Activated naive CD4-positive, alpha-beta T cell (primary cell): ENCODE measurements at regions not wholly inside any gene's neighbourhood (a gene's known extent, or its start where the extent isn't known, plus 50 kb on each side); places are given as distances from the start of the nearest gene placed in this dataset.

ENCODE experiments used
- DNase-seq, 4 experiments: peaks; one replicate each; lab custom pipeline; 2025; lab: John Stamatoyannopoulos, UW

DNA sequence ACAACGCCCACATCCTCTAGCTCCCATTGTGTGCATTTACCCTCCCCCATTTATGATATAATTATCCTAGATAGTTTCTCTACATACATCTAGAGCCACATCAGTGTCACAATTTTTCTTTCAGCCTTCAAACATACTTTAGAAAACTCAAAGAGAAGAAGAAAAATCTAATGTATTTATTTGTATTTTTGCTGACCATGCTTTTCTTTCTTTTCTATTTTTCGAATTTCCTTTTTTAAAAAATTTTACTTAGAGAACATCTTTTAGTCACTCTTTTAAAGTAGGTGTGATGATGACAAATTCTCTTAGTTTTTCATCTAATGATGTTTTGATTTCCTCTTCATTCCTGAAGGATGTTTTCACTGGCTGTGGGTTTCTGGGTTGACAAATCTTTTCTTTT is 117.0 kb upstream of the CHL1 start:
- no peak for DNase-seq

DNA sequence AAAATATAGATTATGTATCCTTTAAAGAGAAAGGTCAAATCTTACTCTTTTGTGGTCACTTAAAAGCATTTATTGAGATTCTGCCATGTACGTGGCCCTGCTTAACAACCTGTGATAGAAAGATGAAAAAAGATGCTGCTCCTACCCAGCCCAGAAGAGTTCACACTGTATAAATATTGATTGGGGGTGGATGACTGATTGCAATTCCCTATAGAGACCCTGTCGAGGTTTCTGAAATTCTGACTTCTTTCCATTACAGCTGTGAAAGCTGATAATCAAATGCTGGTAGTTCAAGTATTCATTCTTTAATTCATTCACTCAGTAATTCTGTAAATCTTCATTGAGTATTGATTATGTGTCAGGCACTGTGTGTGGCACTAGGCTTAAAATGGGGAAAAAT is 114.1 kb upstream of the CHL1 start:
- no peak for DNase-seq

DNA sequence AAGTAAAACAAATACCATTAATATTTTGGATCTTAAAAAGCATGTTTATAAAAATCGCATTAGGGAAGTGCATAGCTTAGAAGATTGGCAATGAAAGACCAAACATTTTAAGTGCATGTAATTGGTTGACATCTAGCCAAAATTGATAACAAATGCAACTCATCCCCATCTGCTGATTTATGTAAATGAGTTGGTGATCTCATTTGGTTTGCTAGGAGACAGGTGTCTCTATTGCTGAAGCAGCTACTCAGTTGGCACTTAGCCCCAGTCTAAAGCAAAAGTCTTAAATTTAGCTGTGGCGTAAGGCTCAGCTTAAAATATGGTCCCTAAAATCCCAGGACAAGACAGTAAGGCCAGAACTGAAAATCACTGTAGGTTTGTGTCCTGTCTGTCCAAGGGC is 113.5 kb upstream of the CHL1 start:
- no peak for DNase-seq

DNA sequence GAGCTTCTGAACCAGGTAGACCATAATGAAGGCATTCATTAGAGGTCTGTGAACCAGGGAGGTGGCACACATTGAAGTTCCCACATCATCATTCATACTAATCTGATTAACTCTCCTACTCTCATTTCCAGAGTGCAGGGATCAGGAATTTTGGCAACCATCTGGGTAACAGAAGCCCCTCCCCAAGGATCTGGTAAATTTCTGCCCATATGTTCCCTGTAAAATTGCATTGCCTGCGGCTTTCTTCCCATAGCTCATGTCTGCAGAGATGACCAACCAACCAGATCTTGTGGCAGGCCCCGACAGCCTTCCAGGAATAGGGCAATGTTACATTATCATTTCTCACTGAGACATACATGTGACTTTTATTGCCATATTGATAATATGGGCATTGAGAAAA is 111.4 kb upstream of the CHL1 start:
- no peak for DNase-seq

DNA sequence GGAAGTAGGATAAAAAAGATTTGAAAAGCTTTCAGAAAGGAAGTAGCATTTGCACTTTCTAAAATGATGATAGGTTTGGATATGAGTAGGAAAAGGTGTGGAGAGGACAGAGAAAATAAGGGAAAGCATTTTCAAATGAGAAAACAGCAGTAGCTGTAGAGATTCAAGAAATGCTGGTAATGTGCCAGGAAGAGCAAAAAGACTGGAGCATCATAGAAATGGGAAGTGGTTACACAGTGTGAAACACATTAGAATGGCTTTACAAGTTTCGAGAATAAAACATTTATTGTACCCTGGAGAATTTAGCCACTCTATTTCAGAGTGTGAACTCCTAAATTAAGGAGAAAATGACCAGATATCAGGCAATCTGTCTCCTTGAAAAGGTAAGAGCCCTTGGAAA is 108.3 kb upstream of the CHL1 start:
- no peak for DNase-seq

DNA sequence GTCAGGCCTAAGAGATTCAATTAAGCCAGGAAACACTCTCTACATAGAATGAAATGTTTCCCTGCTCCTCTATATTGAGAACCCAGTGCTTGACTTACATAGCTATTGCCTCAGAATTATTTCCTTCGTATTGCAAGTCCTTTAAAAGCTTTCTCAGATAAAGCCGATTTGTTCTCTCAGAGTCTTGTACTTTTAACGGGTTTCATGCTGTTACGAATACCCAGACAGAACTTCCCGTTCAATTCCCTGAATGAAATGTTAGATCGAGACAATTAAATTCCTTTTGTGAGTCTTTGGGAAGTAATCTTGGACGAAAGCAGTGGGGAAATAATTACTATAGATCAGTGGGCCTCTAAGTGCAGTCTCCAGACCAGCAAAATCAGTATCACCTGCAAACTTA is 102.8 kb upstream of the CHL1 start:
- DNase-seq, result no peak

DNA sequence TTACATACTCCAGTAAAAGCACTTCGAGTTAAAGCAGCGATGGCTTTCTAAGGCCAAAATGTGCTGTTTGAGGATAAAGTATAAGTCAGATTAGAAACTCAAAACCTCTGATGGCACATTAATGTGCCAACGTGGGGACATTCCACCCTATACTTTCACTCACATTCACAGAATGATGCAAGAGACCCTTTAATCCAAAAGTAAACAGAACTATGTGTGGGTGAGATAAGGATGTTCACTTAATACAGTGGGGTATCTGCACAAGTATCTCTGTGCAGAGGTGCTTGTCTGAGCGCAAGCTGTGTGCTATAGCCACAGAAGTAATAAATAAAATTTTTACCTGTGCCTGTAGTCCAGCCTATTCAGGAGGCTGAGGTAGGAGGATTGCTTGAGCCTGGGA is 100.3 kb upstream of the CHL1 start:
- no peak for DNase-seq

DNA sequence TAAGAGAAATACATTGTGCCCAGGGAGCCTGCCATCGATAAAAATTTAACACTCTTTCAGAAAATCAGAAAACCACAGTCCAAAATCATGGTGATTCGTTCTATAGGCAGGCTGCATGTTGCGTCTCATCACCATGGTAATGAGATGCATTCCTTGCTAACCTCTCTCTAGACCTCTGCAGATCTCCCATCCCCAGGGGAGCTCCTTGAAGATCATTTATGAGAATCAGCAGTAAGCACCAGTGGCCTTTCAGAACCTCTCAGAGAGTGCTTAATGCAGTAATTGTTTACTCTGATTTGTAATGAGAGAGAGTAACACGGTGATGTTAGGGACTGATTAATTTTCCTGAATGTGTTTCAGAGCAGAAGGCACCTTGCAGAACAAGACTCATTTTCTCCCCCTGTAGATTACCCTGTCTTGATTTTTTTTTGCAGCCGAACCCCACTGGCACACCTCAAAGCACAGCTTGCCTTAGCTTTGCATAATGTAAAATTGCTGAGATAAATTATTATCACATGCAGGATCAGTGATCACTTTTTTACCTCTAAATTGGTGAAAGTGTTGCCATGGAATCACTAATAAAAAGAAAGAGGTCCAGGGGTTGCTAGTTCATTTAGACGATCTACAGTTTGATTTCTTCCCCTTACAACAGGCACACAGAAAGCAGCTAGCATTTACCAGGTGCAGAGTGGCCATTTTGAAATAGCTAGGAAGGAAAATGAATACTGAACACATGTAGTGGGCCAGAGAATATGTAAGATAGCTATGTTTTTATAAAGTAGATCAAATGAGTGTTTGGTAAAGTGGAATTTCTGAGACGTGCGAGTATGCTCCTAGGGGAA is 98.9 kb upstream of the CHL1 start:
- no peak for DNase-seq

DNA sequence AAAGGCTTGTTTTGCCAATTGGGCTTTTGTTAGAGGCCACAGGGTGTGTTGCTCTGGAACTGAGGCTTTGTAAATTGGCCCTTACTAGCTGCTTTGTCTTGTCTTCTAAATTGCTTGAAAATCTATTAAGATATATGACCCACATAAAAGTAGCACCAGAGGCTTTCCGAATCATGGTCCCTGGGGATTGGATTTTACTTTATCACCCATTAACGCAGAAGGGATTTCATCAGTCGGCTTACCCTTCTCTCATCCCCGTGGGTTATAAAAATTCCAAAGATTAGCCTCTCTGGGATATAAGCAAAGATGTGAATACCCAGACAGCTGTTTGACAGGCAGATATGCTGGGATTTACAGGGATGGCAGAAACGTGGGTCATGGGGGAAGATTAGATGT is 98.3 kb upstream of the CHL1 start:
- DNase-seq, result no peak

DNA sequence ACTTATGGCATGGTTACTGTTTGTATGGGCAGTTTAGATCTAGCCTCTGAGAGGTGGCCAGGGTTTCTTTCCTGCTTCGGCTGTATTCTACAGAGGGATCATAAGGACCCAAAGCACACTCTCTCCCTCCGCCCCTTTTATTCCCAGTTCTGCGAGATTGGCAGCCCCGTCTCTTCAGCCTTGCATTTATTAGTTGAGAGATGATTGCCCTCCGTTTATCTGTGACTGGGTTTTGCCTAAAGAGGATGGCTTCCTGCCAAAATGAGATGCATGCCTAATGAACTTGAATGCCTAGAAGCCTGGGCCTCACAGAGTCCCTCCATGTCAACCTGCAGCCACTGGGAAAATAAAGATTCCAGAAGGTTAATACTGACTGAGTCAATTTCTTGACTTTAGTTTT is 97.1 kb upstream of the CHL1 start:
- DNase-seq, result no peak

DNA sequence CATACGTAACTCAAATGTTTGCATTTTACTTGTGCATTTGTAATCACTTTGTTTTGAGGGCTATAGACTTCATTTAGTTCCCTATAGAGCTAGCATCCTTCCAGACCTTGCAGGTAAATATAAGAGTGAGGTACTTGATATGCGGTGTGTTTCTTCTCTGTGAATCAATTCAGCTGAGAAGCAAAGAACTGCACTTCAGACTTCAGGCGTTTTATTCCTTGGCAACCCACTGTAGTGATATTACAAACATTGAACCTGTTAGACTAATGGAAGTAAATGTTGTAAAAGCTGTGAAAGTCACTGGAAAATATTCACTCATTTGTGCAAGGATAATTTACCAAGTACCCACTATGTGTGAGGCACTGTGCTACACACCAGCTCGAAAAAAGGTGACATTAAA is 94.1 kb upstream of the CHL1 start:
- no peak for DNase-seq

DNA sequence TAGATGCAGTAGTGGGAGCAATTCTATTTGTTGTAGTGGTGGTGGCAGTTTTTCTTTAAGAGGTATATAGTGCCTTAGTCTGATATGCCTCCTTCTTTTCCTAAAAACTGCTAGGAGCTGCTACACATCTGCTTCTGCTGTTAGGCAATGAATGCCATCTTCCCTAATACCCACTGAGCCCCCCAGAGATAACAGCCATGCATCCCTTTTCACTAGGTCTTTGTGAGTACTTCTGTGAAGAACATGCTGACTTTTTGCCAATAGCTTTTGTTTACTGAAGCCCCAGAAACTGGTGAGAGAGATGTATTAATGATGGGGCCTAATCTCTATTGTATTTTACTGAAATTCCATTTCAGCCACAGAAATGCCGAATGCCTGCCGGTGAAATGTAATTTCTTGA is 92.6 kb upstream of the CHL1 start:
- no peak for DNase-seq

DNA sequence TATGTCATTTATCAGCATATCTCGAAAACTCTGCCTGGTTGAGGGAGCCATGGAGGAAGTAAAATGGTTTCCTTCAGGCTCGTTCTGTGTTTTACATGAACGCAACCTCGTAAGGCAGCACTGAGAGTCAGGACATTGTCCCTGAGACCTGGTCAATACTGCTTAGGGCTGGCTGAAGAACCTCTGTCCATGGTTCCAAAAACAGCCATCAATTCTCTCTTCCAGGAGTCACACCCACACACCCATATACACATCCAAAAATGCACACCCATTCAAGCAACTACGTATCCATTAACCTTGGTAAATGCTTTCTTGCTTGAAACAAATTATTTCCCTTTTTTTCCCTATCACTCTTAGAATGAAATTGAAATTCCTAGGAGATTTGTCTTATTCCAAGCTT is 91.0 kb upstream of the CHL1 start:
- no peak for DNase-seq

DNA sequence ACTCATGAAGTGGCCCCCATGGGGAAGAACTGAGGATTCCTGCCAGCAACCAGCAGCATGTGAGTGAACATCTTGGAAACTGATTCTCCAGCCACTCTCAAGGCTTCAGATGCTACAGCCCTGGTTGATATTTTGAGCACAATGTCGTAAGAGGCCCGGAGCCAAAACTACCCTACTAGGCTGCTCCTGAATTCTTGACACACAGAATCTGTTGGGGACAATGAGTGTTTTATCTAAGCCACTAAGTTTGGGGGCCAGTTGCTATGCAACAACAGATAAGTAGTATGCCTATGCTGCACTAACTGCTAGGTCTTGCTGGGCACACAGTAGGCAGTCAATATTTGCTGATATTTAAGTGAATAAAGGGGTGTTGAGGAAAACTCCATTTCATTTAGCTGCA is 89.9 kb upstream of the CHL1 start:
- DNase-seq, result no peak

DNA sequence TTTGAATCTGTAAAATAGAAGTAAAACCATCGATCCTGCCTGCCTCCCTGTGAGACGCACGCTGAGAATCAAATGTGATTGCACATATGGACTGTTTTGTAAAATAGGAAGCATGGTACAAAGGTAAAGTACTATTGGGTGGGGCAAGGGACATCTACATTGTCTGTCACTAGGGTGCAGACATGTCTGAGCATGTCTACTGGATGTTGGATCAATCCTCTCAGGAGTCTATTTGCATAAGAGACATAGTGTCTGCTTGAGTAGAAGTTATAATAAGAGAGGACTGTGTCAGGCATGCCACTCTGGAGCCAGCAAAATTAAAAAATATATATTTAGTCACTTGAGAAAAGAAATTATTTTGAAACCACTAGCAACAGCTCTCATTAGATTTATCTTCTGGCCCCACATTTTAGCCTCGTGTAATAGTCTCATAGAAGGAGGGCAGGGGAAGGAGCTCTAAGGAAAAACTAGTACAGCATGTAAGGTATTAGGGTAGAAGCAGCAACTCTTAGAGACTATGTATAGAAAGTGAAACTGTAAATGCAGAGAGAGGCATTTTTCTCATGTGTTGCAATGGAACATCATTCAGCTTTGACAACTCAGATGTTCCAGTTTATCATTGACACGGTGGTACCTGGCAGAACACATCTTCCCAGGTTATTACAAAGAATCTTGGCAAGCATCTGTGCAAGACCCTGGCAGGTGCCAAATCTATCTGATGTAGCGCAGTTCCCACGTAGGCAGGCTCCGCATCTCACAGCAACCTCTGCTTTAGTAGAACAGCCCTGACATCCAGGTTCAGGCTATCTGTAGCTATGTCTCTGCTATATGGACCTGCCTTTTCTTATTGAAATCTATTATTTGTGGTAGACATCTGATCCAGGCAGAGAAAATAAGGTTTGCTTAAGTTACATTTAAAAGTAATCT is 85.2 kb upstream of the CHL1 start:
- no peak for DNase-seq

DNA sequence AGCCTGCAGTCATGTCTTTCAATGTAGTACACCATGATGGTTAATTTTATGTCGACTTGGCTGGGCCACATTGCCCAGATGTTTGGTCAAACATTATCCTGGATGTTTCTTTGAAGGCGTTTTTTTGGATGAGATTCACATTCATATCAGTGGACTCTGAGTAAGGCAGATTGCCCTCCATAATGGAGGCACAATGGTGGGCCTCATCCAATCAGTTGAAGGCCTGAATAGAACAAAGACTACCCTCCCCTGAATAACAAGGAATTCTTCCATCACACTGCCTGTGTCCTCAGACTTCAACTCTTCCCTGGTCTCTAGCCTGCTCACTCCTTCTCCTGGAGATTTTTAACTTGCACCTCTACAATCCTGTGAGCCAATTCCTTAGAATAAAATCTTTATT is 83.8 kb upstream of the CHL1 start:
- DNase-seq, result no peak

DNA sequence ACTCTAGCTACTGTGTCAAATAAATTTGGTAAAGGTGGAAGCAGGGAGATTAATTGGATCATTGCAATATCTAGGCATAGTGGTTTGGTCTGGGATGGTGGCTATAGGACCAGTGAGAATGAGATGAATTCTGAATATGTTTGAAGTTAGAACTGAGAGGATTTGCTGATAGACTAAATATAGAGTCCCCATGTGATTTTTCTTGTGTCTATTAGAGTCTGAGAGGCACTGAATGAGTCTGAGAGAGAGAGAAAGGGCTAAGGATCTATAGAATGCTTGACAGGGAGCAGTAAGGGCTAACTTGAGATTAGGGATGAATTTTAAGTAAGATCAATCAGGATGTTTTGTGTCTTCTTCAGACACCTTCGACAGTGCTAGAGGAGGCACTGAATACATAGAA is 77.9 kb upstream of the CHL1 start:
- DNase-seq, result no peak

DNA sequence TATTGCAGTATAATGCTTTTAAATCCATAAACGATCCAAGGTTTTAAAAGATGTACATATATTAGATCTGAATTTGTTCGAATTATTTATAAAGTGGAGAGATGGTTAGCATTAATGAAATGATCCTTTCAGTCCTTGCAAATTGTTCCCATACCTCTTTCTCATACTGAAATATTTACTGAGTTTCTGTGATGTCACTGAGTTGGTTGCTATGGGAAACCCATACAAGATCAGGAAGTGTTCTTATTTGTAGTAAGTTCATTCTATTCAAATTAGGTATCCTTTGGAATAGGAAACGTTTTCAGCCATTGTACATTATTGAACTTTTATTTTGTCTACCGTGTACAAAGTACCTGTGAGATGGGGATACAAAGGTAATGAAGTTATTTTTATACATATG is 73.2 kb upstream of the CHL1 start:
- DNase-seq, result no peak

DNA sequence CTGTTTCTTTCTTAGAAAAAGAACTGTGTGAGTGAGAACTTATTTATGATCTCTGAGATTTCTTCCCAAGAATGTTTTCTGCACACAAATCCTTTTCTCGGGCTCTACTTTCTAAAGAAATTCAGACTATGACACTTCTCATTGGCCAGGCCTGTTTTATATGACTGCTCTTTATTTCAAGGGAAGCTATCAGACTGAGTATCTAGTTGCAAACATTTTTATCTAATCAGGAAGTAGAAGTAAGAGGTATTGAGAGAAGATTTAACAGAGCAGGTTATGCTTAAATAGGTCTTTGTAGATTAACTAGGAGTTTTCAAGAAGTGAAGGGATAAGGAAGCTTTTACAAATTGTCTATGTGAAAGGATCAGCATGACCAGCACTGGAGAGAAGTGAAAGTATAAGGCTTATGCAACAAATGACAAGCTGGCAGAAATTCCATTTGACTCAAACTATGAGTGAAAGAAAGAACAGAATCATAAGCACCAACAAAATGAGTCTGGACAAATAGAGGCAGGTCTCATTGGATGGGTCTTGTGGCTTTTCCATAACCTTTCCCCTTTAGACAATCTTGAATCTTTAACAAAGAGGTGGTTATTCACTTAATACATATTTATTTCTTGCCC is 71.9 kb upstream of the CHL1 start:
- DNase-seq, result no peak

DNA sequence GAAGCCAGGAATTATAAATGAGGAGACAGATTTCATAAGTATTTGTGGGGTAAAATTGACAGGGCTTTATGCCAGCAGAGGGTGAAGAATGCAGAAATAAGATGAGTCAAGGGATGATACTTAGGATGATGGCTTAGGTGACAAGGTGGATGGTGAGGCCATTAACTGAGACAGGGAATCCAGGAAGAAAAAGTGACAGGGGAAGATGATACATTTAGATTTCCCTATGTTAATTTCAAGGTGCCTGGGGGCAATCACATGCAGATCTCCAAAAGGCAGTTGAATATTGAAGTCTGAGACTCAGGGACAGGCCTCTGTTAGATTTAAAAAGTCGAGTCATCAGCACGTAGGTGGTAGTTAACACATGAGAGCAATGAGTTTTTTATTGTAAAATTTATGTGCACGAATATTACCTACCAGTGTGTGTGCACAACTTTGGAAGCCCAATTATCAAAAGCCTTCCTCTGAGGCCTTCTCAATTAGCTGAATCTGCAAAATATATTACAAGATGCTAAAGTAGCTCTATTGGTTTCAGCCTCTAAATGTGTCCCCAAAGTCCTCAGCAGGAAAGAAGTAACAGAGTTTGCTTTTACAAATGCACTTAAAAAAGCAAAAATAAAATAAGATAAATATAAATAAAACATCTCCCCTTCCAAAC is 67.9 kb upstream of the CHL1 start:
- DNase-seq, result no peak

DNA sequence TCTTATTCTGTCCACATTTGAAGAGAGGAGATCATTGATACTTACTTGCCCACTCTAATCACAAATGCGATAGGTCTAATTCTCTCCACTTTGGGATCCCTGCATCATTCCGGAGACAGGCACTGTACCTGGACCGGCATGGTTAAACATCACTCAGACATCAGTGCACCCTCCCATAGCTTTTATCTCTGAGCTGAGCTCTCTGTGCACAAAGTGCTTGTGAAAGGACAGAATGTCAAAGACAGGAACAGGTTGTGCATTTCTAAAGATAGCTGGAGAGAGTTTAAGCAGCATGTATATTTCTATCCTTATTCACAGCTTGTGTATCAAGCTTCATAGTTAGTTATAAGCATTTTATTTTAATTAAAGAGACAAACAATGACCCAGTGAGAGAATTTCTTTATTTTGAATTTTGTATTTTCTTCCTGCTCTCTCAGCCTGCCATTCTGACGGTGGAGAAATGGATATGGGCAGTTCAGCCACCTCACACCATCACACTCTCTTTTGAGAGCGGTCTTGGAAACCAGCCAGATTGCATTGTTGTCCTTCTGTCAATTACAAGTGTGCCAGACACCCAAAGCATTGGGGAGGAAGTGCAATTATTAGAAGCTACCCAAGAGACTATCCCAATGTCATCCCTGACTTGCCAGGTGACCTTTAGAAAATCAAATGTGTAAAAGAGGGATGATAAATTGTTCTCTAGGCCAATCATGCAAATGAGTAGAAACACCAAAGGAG is 65.2 kb upstream of the CHL1 start:
- no peak for DNase-seq

DNA sequence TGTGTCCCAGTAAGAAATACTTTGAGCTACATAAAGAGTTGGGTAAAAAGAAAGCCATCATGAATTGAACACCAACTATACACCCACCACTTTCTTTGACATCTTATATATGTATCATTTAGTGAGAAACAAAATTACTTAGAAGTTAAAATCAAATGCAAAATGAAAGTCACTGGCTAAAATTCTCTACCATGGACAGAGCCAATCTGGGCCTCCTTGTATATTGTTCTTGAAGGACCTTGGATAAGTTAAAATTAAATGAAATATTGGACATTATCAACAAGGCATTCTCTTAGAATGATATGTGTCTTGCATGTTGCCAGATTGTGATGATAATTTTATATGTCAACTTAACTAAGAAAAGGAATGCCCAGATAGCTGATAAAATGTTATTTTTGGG is 64.2 kb upstream of the CHL1 start:
- DNase-seq, result no peak
